Omental fat pad (tissue), 3 donors: ENCODE measurements at regions not wholly inside any gene's neighbourhood (a gene's known extent, or its start where the extent isn't known, plus 50 kb on each side); places are given as distances from the start of the nearest gene placed in this dataset.

Source experiments
- ATAC-seq: fragments of 150-250 bp; one replicate; pipeline ENCODE4 v1.9.1; 2016; ENCODE audit warnings: mild to moderate bottlenecking, moderate library complexity; ENCODE audit not compliant: low FRiP score
- DNase-seq: peaks from one replicate; pipeline ENCODE4 v3.0.0-alpha.2; 2019; ENCODE audit warnings: low spot score
- CTCF ChIP-seq, 3 donors: fragments of 450-650 bp; IDR thresholded peaks; one replicate each; pipeline ENCODE4 v1.5.1; 2016 to 2017; ENCODE audit warnings: antibody characterized with exemption in 3 of 3, mild to moderate bottlenecking in 3 of 3, moderate library complexity in 2 of 3

- DNase-seq, result no peak
- TF ChIP-seq CTCF (IDR thresholded peaks at IDR 0.05), result no peak
- ATAC-seq, result no peak
Measured at GRCh38 chr5:117793963-117794362, 1194.4 kb downstream of the DTWD2 start.

GRCh38 chr5:117792476-117792875, 1195.9 kb downstream of the DTWD2 start:
- no peak for DNase-seq
- no peak for TF ChIP-seq CTCF (IDR thresholded peaks at IDR 0.05)
- no peak for ATAC-seq

GRCh38 chr5:117788596-117788995, 1199.8 kb downstream of the DTWD2 start:
- DNase-seq, result no peak
- no peak for TF ChIP-seq CTCF (IDR thresholded peaks at IDR 0.05)
- ATAC-seq, result no peak

GRCh38 chr5:117779171-117779570, 1204.5 kb upstream of the SEMA6A start:
- ATAC-seq, result no peak
- no peak for DNase-seq
- TF ChIP-seq CTCF (IDR thresholded peaks at IDR 0.05), result no peak

GRCh38 chr5:117776977-117777376, 1202.4 kb upstream of the SEMA6A start:
- no peak for TF ChIP-seq CTCF (IDR thresholded peaks at IDR 0.05)
- ATAC-seq (no peak), DNase-seq (no peak)

- no peak for ATAC-seq
- TF ChIP-seq CTCF (IDR thresholded peaks at IDR 0.05), result no peak
- DNase-seq, result no peak
Measured at GRCh38 chr5:117769877-117770276, 1195.3 kb upstream of the SEMA6A start.

GRCh38 chr5:117763271-117763670, 1188.6 kb upstream of the SEMA6A start:
- no peak for TF ChIP-seq CTCF (IDR thresholded peaks at IDR 0.05)
- DNase-seq (no peak), ATAC-seq (no peak)
